Naive thymus-derived CD4-positive, alpha-beta T cell (primary cell): ENCODE measurements at regions not wholly inside any gene's neighbourhood (a gene's known extent, or its start where the extent isn't known, plus 50 kb on each side); places are given as distances from the start of the nearest gene placed in this dataset.

Source experiments
- ATAC-seq: fragments of 150-1000 bp; cut with Tn5 transposase; 2 replicates; pipeline ENCODE4 v1.10.0; 2021; ENCODE audit warnings: mild to moderate bottlenecking, moderate library complexity
- CTCF ChIA-PET: fragments of 350-600 bp; sonication (Branson Sonifier 250); formaldehyde crosslinking; loops from one replicate; lab custom pipeline; 2021; ENCODE audit warnings: antibody characterized with exemption; lab: Charles Lee
- POLR2A ChIA-PET: fragments of 350-600 bp; sonication (Branson Sonifier 250); formaldehyde crosslinking; loops from one replicate; lab custom pipeline; 2021; ENCODE audit warnings: antibody characterized with exemption, inconsistent platforms; lab: Charles Lee
- DNase-seq, 9 donors: peaks; one replicate each; pipeline versions ENCODE4 v3.0.0 to v3.0.0-alpha.2; 2020 to 2022; ENCODE audit warnings: mixed read lengths in 1 of 9
- H3K27ac ChIP-seq: one replicate; pipeline ENCODE4 v1.7.0; 2013; ENCODE audit warnings: mild to moderate bottlenecking, low read depth, low read length, moderate library complexity
- H3K27me3 ChIP-seq, 2 donors: one replicate each; pipeline ENCODE4 v1.7.0; 2013; ENCODE audit warnings: low read length in 2 of 2, mild to moderate bottlenecking in 2 of 2, moderate library complexity in 2 of 2; ENCODE audit not compliant: control insufficient read depth in 2 of 2, insufficient read depth in 2 of 2
- H3K36me3 ChIP-seq, 3 experiments: 1 replicate in 2 of 3; 2 replicates in 1 of 3; pipeline ENCODE4 v1.7.0; 2013; ENCODE audit warnings: low read length in 3 of 3, mild to moderate bottlenecking in 3 of 3, moderate library complexity in 1 of 3; ENCODE audit not compliant: insufficient read depth in 3 of 3, control insufficient read depth in 2 of 3
- H3K4me1 ChIP-seq, 2 donors: one replicate each; pipeline ENCODE4 v1.7.0; 2013; ENCODE audit warnings: low read length in 2 of 2, mild to moderate bottlenecking in 2 of 2, moderate library complexity in 1 of 2; ENCODE audit not compliant: control insufficient read depth in 2 of 2, insufficient read depth in 2 of 2
- H3K4me3 ChIP-seq: 2 replicates; pipeline ENCODE4 v1.7.0; 2013; ENCODE audit warnings: mild to moderate bottlenecking, low read length
- H3K9me3 ChIP-seq, 3 experiments: 1 replicate in 2 of 3; 2 replicates in 1 of 3; pipeline ENCODE4 v1.7.0; 2013; ENCODE audit warnings: low read length in 3 of 3; ENCODE audit not compliant: control insufficient read depth in 2 of 3
- H3K27ac Mint-ChIP-seq, 9 donors: one replicate each; pipeline ENCODE4 v1.8.0; 2020 to 2022; ENCODE audit warnings: mixed read lengths in 9 of 9, mild to moderate bottlenecking in 8 of 9, moderate library complexity in 5 of 9, inconsistent platforms in 2 of 9
- H3K27me3 Mint-ChIP-seq, 5 donors: one replicate each; pipeline ENCODE4 v1.8.0; 2021 to 2022; ENCODE audit warnings: mixed read lengths in 5 of 5, mild to moderate bottlenecking in 1 of 5
- H3K36me3 Mint-ChIP-seq, 5 donors: one replicate each; pipeline ENCODE4 v1.8.0; 2020 to 2022; ENCODE audit warnings: mixed read lengths in 5 of 5, mild to moderate bottlenecking in 3 of 5, inconsistent platforms in 1 of 5
- H3K4me1 Mint-ChIP-seq, 7 donors: one replicate each; pipeline ENCODE4 v1.8.0; 2020 to 2022; ENCODE audit warnings: mixed read lengths in 7 of 7, mild to moderate bottlenecking in 3 of 7, inconsistent platforms in 1 of 7
- H3K4me3 Mint-ChIP-seq, 10 donors: one replicate each; pipeline ENCODE4 v1.8.0; 2020 to 2022; ENCODE audit warnings: mild to moderate bottlenecking in 10 of 10, mixed read lengths in 10 of 10, moderate library complexity in 6 of 10, inconsistent platforms in 2 of 10
- H3K9me3 Mint-ChIP-seq, 11 donors: one replicate each; pipeline ENCODE4 v1.8.0; 2020 to 2022; ENCODE audit warnings: mixed read lengths in 11 of 11, mild to moderate bottlenecking in 4 of 11, inconsistent platforms in 1 of 11, moderate library complexity in 1 of 11
- intact Hi-C, 2 donors: fragments of 100-400 bp; cut with micrococcal nuclease; formaldehyde crosslinking; loops; one replicate each; pipeline ENCODE4 v1.15.1; 2023

GRCh38 chr13:36601186-36601585, 72.6 kb upstream of the SERTM1 start:
- no peaks in the 10 kb centered on the region for H3K9me3 ChIP-seq
- H3K4me3 Mint-ChIP-seq, result no peak overlapping the region
- no peak overlapping the region for H3K27ac Mint-ChIP-seq
- peaks cover 0 to 25% (median 7%) of the 10 kb centered on the region in 5 donors for H3K27me3 Mint-ChIP-seq
- intact Hi-C loops, result no loop called here
- peaks cover 0 to 4% (median 0%) of the 10 kb centered on the region in 11 donors for H3K9me3 Mint-ChIP-seq
- H3K4me1 Mint-ChIP-seq, result no peaks in the 10 kb centered on the region
- DNase-seq (no peak), ATAC-seq (no peak)
- ChIA-PET POLR2A (no interaction called here), CTCF (no interaction called here)
- no peaks in the 10 kb centered on the region for H3K36me3 Mint-ChIP-seq
- H3K4me3 ChIP-seq, result no peak overlapping the region
- no peaks in the 10 kb centered on the region for H3K4me1 ChIP-seq
- H3K36me3 ChIP-seq, result no peaks in the 10 kb centered on the region
- no peak overlapping the region for H3K27ac ChIP-seq
- H3K27me3 ChIP-seq, result no peaks in the 10 kb centered on the region

- Mint-ChIP-seq H3K4me1 (no peaks in the 10 kb centered on the region), H3K27ac (no peak overlapping the region), H3K4me3 (no peak overlapping the region), H3K27me3 (peaks cover 0 to 5% (median 3%) of the 10 kb centered on the region in 5 donors), H3K36me3 (no peaks in the 10 kb centered on the region), H3K9me3 (peaks cover 0 to 4% (median 0%) of the 10 kb centered on the region in 11 donors)
- ATAC-seq, result no peak
- no peaks in the 10 kb centered on the region for H3K36me3 ChIP-seq
- no peaks in the 10 kb centered on the region for H3K27me3 ChIP-seq
- intact Hi-C loops, result no loop called here
- H3K9me3 ChIP-seq, result no peaks in the 10 kb centered on the region
- H3K4me1 ChIP-seq, result no peaks in the 10 kb centered on the region
- H3K27ac ChIP-seq, result no peak overlapping the region
- H3K4me3 ChIP-seq, result no peak overlapping the region
- ChIA-PET CTCF (no interaction called here), POLR2A (no interaction called here)
- DNase-seq, result no peak
Observed at GRCh38 chr13:36606060-36606459, 67.8 kb upstream of the SERTM1 start.

GRCh38 chr13:36608474-36608873, 65.3 kb upstream of the SERTM1 start:
- H3K36me3 Mint-ChIP-seq, result no peaks in the 10 kb centered on the region
- Histone ChIP-seq H3K4me3 (no peak overlapping the region), H3K27me3 (no peaks in the 10 kb centered on the region), H3K4me1 (no peaks in the 10 kb centered on the region), H3K27ac (no peak overlapping the region), H3K9me3 (no peaks in the 10 kb centered on the region), H3K36me3 (no peaks in the 10 kb centered on the region)
- CTCF ChIA-PET, result no interaction called here
- intact Hi-C loops, result no loop called here
- DNase-seq, result no peak
- no peak for ATAC-seq
- POLR2A ChIA-PET, result no interaction called here
- H3K4me1 Mint-ChIP-seq, result no peaks in the 10 kb centered on the region
- H3K27ac Mint-ChIP-seq, result no peak overlapping the region
- peaks cover 0 to 2% (median 0%) of the 10 kb centered on the region in 11 donors for H3K9me3 Mint-ChIP-seq
- peaks cover 0 to 10% (median 4%) of the 10 kb centered on the region in 5 donors for H3K27me3 Mint-ChIP-seq
- H3K4me3 Mint-ChIP-seq, result no peak overlapping the region

GRCh38 chr13:36612230-36612629, 61.6 kb upstream of the SERTM1 start:
- no peaks in the 10 kb centered on the region for H3K36me3 ChIP-seq
- ATAC-seq (no peak), DNase-seq (no peak)
- H3K9me3 ChIP-seq, result no peaks in the 10 kb centered on the region
- H3K27ac ChIP-seq, result no peak overlapping the region
- POLR2A ChIA-PET, result no interaction called here
- no peak overlapping the region for H3K4me3 ChIP-seq
- no peaks in the 10 kb centered on the region for H3K4me1 Mint-ChIP-seq
- H3K4me3 Mint-ChIP-seq, result no peak overlapping the region
- H3K27me3 ChIP-seq, result no peaks in the 10 kb centered on the region
- H3K27ac Mint-ChIP-seq, result no peak overlapping the region
- CTCF ChIA-PET, result no interaction called here
- no peaks in the 10 kb centered on the region for H3K36me3 Mint-ChIP-seq
- intact Hi-C loops, result no loop called here
- H3K4me1 ChIP-seq, result no peaks in the 10 kb centered on the region
- peaks cover 0 to 10% (median 4%) of the 10 kb centered on the region in 5 donors for H3K27me3 Mint-ChIP-seq
- H3K9me3 Mint-ChIP-seq, result peaks cover 0 to 2% (median 0%) of the 10 kb centered on the region in 11 donors

- ATAC-seq (no peak), DNase-seq (no peak)
- Histone ChIP-seq H3K27me3 (no peaks in the 10 kb centered on the region), H3K27ac (no peak overlapping the region), H3K9me3 (no peaks in the 10 kb centered on the region), H3K36me3 (no peaks in the 10 kb centered on the region), H3K4me1 (no peaks in the 10 kb centered on the region), H3K4me3 (no peak overlapping the region)
- intact Hi-C loops, result no loop called here
- Mint-ChIP-seq H3K27ac (no peak overlapping the region), H3K9me3 (peaks cover 0 to 12% (median 0%) of the 10 kb centered on the region in 11 donors), H3K4me3 (no peak overlapping the region), H3K4me1 (no peaks in the 10 kb centered on the region), H3K27me3 (peaks cover 0 to 18% (median 6%) of the 10 kb centered on the region in 5 donors), H3K36me3 (no peaks in the 10 kb centered on the region)
- ChIA-PET CTCF (no interaction called here), POLR2A (no interaction called here)
Observed at GRCh38 chr13:36616706-36617105, 57.1 kb upstream of the SERTM1 start.

- peaks cover 0 to 12% (median 0%) of the 10 kb centered on the region in 11 donors for H3K9me3 Mint-ChIP-seq
- ATAC-seq (no peak), DNase-seq (no peak)
- no peaks in the 10 kb centered on the region for H3K36me3 Mint-ChIP-seq
- Histone ChIP-seq H3K4me1 (no peaks in the 10 kb centered on the region), H3K36me3 (no peaks in the 10 kb centered on the region), H3K9me3 (no peaks in the 10 kb centered on the region), H3K4me3 (no peak overlapping the region), H3K27ac (no peak overlapping the region), H3K27me3 (no peaks in the 10 kb centered on the region)
- H3K4me3 Mint-ChIP-seq, result no peak overlapping the region
- peaks cover 0 to 10% (median 7%) of the 10 kb centered on the region in 5 donors for H3K27me3 Mint-ChIP-seq
- intact Hi-C loops, result no loop called here
- CTCF ChIA-PET, result no interaction called here
- POLR2A ChIA-PET, result no interaction called here
- H3K27ac Mint-ChIP-seq, result no peak overlapping the region
- no peaks in the 10 kb centered on the region for H3K4me1 Mint-ChIP-seq
Observed at GRCh38 chr13:36619535-36619934, 54.3 kb upstream of the SERTM1 start.
